Ovary (tissue), 7 donors: ENCODE measurements at regions not wholly inside any gene's neighbourhood (a gene's known extent, or its start where the extent isn't known, plus 50 kb on each side); places are given as distances from the start of the nearest gene placed in this dataset.

Experiments used
- DNase-seq, 5 donors: peaks; one replicate each; pipeline ENCODE4 v3.0.0-alpha.2; 2019 to 2020
- H3K27ac ChIP-seq, 2 donors: fragments of 200-600 bp; one replicate each; pipeline versions ENCODE4 v1.5.1 to v1.8.0; 2019 to 2022
- H3K27me3 ChIP-seq: fragments of 200-600 bp; one replicate; pipeline ENCODE4 v1.8.0; 2022
- H3K36me3 ChIP-seq: fragments of 200-600 bp; sonication (generic); one replicate; pipeline ENCODE4 v1.5.1; 2019
- H3K4me1 ChIP-seq: one replicate; pipeline ENCODE4 v1.8.1; 2013; ENCODE audit warnings: mild to moderate bottlenecking, moderate library complexity; ENCODE audit not compliant: insufficient read depth
- H3K4me3 ChIP-seq: fragments of 200-600 bp; sonication (generic); one replicate; pipeline ENCODE4 v1.5.1; 2017
- H3K9me3 ChIP-seq, 2 donors: fragments of 200-600 bp in 1 of 2; sonication (generic) in 1 of 2; one replicate each; pipeline versions ENCODE4 v1.5.1 to v1.8.1; 2013 to 2019; ENCODE audit warnings: mild to moderate bottlenecking in 1 of 2, moderate library complexity in 1 of 2
- EP300 ChIP-seq: sonication (generic); formaldehyde crosslinking; IDR thresholded peaks from one replicate; pipeline ENCODE4 v1.6.1; 2017; ENCODE audit warnings: antibody characterized with exemption
- POLR2A ChIP-seq: fragments of 450-650 bp; IDR thresholded peaks from one replicate; pipeline ENCODE4 v1.6.1; 2017; ENCODE audit warnings: antibody characterized with exemption, mild to moderate bottlenecking, moderate library complexity
- WGBS, 3 donors: extraction: QIAGEN DNeasy Blood & Tissue Kit in 1 of 3; methylation state at CpG; one replicate each; pipeline versions ENCODE4 v1.1.5 to v1.1.7; 2013 to 2017; 5-methylcytosine and 5-hydroxymethylcytosine counted together
- intact Hi-C, 4 donors: fragments of 100-400 bp; cut with DNase I; formaldehyde crosslinking; loops; one replicate each; pipeline versions ENCODE4 v1.11.0 to v1.15.1; 2022 to 2023
- TF ChIP-seq, protein P1 (sequence below), 3 donors: fragments of 450-650 bp in 2 of 3; fragments of 200-600 bp in 1 of 3; IDR thresholded peaks; one replicate each; pipeline versions ENCODE4 v1.5.1 to v1.8.0; 2016 to 2022; ENCODE audit warnings: antibody characterized with exemption in 3 of 3, mild to moderate bottlenecking in 1 of 3
- donor health status: DM: no; HTN: no; CAD: no; lungs with moderate emphysema.
- donor health status: DM: no; HTN: no; CAD: no.
- donor health status: Bipolar disorder and iron deficiency.
- donor health status: DM: no; HTN: no; CAD: no.
- donor health status: DM: yes; HTN: yes; CAD: no.

DNA sequence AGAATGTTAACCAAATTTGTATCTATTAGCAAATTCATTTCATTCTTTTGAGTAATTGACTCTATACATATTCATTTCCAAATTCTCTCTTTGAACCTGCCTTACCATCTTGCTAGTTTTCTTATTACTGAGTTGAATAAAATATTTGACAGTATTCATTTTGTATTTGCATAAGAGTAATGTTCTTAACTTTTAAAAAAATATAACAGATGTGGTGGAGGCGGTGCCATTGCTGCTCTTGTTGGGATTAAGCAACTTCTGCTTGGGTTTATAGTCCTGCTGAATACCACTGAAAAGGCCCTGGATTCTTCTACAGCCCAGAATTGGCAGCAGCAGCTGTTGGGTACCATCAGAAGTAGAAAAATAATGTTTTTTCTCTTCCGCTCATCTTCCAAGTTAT is 148.9 kb upstream of the PEX5L start:
- TF ChIP-seq EP300, result no peak
- TF ChIP-seq, protein P1, sequence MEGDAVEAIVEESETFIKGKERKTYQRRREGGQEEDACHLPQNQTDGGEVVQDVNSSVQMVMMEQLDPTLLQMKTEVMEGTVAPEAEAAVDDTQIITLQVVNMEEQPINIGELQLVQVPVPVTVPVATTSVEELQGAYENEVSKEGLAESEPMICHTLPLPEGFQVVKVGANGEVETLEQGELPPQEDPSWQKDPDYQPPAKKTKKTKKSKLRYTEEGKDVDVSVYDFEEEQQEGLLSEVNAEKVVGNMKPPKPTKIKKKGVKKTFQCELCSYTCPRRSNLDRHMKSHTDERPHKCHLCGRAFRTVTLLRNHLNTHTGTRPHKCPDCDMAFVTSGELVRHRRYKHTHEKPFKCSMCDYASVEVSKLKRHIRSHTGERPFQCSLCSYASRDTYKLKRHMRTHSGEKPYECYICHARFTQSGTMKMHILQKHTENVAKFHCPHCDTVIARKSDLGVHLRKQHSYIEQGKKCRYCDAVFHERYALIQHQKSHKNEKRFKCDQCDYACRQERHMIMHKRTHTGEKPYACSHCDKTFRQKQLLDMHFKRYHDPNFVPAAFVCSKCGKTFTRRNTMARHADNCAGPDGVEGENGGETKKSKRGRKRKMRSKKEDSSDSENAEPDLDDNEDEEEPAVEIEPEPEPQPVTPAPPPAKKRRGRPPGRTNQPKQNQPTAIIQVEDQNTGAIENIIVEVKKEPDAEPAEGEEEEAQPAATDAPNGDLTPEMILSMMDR (IDR thresholded peaks at IDR 0.05), result no peak
- TF ChIP-seq POLR2A, result no peak
- intact Hi-C loops, result no loop called here
- no peaks in the 10 kb centered on the region for H3K4me1 ChIP-seq
- H3K27ac ChIP-seq, result no peak overlapping the region
- WGBS, 3 donors, result 89 to 95% (median 91%) methylated on average over 2 of the region's 2 CpGs
- H3K9me3 ChIP-seq, result no peaks in the 10 kb centered on the region
- no peaks in the 10 kb centered on the region for H3K27me3 ChIP-seq
- H3K36me3 ChIP-seq, result no peaks in the 10 kb centered on the region
- DNase-seq, result no peak
- H3K4me3 ChIP-seq, result no peak overlapping the region

DNA sequence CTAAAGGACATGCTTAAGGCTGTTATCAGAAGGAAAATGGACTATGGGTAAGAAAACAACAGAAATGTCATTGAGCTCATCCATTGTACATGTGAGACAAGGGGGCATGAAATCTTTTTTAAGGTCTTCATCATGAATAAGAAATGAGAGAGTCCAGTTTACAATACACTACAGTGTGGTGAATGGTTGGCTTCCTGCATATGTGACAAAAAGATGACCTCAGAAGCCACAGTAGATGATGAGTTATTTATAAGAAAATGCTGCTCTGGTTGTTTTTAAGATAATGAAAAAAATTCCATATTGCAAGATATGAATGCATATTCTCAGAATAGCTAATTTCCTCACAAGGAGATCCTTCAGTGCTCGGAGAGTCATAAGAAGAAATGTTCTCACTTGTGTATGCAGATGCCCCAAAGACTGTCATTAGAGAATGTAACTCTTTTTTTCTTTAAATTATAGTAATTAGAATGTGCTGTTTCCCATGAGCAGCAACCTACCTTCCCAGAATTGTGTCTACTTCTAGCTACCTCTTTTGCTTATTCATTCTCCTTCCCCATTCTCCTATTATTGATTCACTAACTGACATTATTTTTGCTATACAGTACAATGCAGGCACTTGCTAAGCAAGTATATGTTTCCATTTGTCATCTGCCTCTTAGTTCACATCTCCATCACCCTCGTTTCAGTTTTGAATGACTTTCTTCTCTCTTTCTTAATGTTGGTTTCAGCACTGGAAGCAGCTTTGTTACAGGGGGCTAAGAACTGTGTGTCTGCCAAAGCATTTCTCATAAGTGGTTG is 152.0 kb upstream of the PEX5L start:
- H3K36me3 ChIP-seq, result no peaks in the 10 kb centered on the region
- no peaks in the 10 kb centered on the region for H3K4me1 ChIP-seq
- TF ChIP-seq EP300 (no peak), POLR2A (no peak)
- TF ChIP-seq, protein P1 (IDR thresholded peaks at IDR 0.05), result no peak
- DNase-seq, result no peak
- WGBS, 3 donors, result 23 to 80% (median 54%) methylated on average over 2 of the region's 2 CpGs
- H3K9me3 ChIP-seq, result no peaks in the 10 kb centered on the region
- no peaks in the 10 kb centered on the region for H3K27me3 ChIP-seq
- intact Hi-C loops, result no loop called here
- no peak overlapping the region for H3K4me3 ChIP-seq
- no peak overlapping the region for H3K27ac ChIP-seq

DNA sequence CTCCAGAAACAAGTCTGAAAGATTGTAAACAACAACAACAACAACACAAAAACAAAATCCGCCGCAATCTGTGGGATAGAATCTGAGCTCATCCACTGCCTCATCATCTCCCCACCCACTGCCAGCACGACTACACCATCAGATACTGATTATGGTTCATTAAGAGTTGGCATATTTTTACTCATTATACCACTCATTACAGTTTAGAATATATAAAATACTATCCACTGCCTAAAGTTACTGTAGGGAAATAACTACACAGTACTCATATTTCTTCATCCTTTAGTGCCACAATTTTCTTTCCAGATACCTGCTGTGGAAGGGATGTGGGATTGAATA is 152.5 kb upstream of the PEX5L start:
- WGBS, 3 donors, result 80 to 84% (median 83%) methylated on average over 3 of the region's 3 CpGs
- intact Hi-C loops, result no loop called here

DNA sequence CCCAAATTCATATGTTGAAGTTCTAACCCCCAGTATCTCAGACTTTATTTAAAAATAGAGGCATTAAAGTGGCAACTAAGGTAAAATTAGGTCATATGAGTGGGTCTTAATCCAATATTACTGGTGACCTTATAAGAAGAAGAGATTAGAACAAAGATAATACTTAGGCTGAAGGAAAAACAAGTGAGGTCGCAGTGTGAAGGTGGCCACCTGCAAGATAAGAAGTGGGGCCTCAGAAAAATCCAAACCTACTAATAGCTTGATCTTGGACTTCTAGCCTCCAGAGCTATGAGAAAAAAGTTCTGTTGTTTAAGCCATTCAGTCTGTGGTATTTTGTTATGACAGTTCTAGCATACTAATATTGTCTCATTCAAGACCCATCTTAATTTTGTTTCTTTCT is 159.9 kb upstream of the PEX5L start:
- TF ChIP-seq EP300 (no peak), POLR2A (no peak)
- TF ChIP-seq, protein P1 (IDR thresholded peaks at IDR 0.05), result no peak
- H3K36me3 ChIP-seq, result no peaks in the 10 kb centered on the region
- no peak overlapping the region for H3K4me3 ChIP-seq
- DNase-seq, result no peak
- intact Hi-C loops, result no loop called here
- WGBS, 3 donors, result 73 to 88% (median 85%) methylated on average over 1 of the region's 1 CpG
- no peaks in the 10 kb centered on the region for H3K4me1 ChIP-seq
- no peaks in the 10 kb centered on the region for H3K27me3 ChIP-seq
- H3K9me3 ChIP-seq, result no peaks in the 10 kb centered on the region
- no peak overlapping the region for H3K27ac ChIP-seq

More for the DNA sequence above, 152.5 kb upstream of the PEX5L start:
- no peaks in the 10 kb centered on the region for H3K4me1 ChIP-seq
- H3K27me3 ChIP-seq, result no peaks in the 10 kb centered on the region
- H3K27ac ChIP-seq, result no peak overlapping the region
- DNase-seq, result no peak
- no peaks in the 10 kb centered on the region for H3K36me3 ChIP-seq
- no peak overlapping the region for H3K4me3 ChIP-seq
- no peak for TF ChIP-seq EP300
- TF ChIP-seq, protein P1 (IDR thresholded peaks at IDR 0.05), result no peak
- TF ChIP-seq POLR2A, result no peak
- H3K9me3 ChIP-seq, result no peaks in the 10 kb centered on the region
